H1 (cell line): ENCODE measurements at regions not wholly inside any gene's neighbourhood (a gene's known extent, or its start where the extent isn't known, plus 50 kb on each side); places are given as distances from the start of the nearest gene placed in this dataset.

Experiments
- CTCF ChIA-PET: fragments of 300-600 bp; sonication (Branson Sonifier 250); formaldehyde crosslinking; loops from one replicate; lab custom pipeline; 2021; ENCODE audit not compliant: partially characterized antibody; lab: Charles Lee
- POLR2A ChIA-PET: fragments of 300-600 bp; sonication (Branson Sonifier 250); formaldehyde crosslinking; loops from one replicate; lab custom pipeline; 2021; ENCODE audit warnings: inconsistent platforms; ENCODE audit not compliant: partially characterized antibody; lab: Charles Lee
- DNase-seq, 2 experiments: peaks; one replicate each; pipeline versions ENCODE4 v3.0.0 to v3.0.0-alpha.2; 2010 to 2022; ENCODE audit warnings: low spot score in 2 of 2, low read depth in 1 of 2, mixed read lengths in 1 of 2
- FAIRE-seq: peaks from 2 replicates; lab custom pipeline; 2011; peaks lifted over from hg19 to GRCh38; lab: Jason Lieb, UNC
- H2AFZ ChIP-seq: 2 replicates; pipeline ENCODE4 v1.8.1; 2012; ENCODE audit warnings: low read length, inconsistent platforms
- H2AK5ac ChIP-seq: 2 replicates; pipeline ENCODE4 v1.6.1; 2013; ENCODE audit warnings: low read depth, low read length
- H2BK120ac ChIP-seq: replicated peaks from 2 replicates; pipeline ENCODE3; 2013; ENCODE audit warnings: low read depth, low read length, inconsistent platforms
- H2BK12ac ChIP-seq: 2 replicates; pipeline ENCODE4 v1.6.1; 2013; ENCODE audit warnings: low read depth, low read length
- H2BK15ac ChIP-seq: 2 replicates; pipeline ENCODE4 v1.6.1; 2013; ENCODE audit warnings: low read length
- H2BK20ac ChIP-seq: 2 replicates; pipeline ENCODE4 v1.6.1; 2013; ENCODE audit warnings: low read length
- H2BK5ac ChIP-seq: 2 replicates; pipeline ENCODE4 v1.6.1; 2013; ENCODE audit warnings: low read depth, low read length
- H3K14ac ChIP-seq: 2 replicates; pipeline ENCODE4 v1.6.1; 2013; ENCODE audit warnings: inconsistent platforms; ENCODE audit not compliant: insufficient read length
- H3K18ac ChIP-seq: 2 replicates; pipeline ENCODE4 v1.6.1; 2013; ENCODE audit warnings: low read length; ENCODE audit errors: extremely low read depth
- H3K23ac ChIP-seq: 2 replicates; pipeline ENCODE4 v1.6.1; 2013; ENCODE audit warnings: inconsistent platforms; ENCODE audit not compliant: insufficient read length
- H3K23me2 ChIP-seq: 2 replicates; pipeline ENCODE4 v1.6.1; 2013; ENCODE audit warnings: low read depth, low read length
- H3K27ac ChIP-seq: 2 replicates; pipeline ENCODE4 v1.6.1; 2011; ENCODE audit warnings: low read depth, low read length, inconsistent platforms
- H3K27me3 ChIP-seq, 4 experiments: replicated peaks in 1 of 4; 1 replicate in 1 of 4; 2 replicates in 3 of 4; pipeline versions ENCODE4 v1.6.1 to v1.8.1; 2011 to 2013; ENCODE audit warnings: low read length in 3 of 4, mild to moderate bottlenecking in 3 of 4, inconsistent platforms in 2 of 4, mixed read lengths in 2 of 4, moderate library complexity in 1 of 4; ENCODE audit not compliant: control insufficient read depth in 3 of 4, insufficient read depth in 3 of 4; ENCODE audit errors: extremely low read depth in 1 of 4
- H3K36me3 ChIP-seq, 4 experiments: 2 replicates each; pipeline versions ENCODE4 v1.6.1 to v1.8.1; 2011 to 2013; ENCODE audit warnings: mild to moderate bottlenecking in 4 of 4, low read length in 3 of 4, moderate library complexity in 2 of 4, control low read depth in 1 of 4, inconsistent platforms in 1 of 4; ENCODE audit not compliant: insufficient read depth in 4 of 4, control insufficient read depth in 2 of 4
- H3K4ac ChIP-seq: replicated peaks from 2 replicates; pipeline ENCODE3; 2013; ENCODE audit warnings: low read length, low read depth, mixed read lengths, inconsistent platforms; ENCODE audit not compliant: insufficient read length
- H3K4me1 ChIP-seq, 4 experiments: replicated peaks in 1 of 4; 1 replicate in 1 of 4; 2 replicates in 3 of 4; pipeline versions ENCODE4 v1.6.1 to v1.8.1; 2011 to 2013; ENCODE audit warnings: low read length in 3 of 4, inconsistent platforms in 2 of 4, mixed read lengths in 1 of 4; ENCODE audit not compliant: insufficient read depth in 4 of 4, control insufficient read depth in 3 of 4
- H3K4me2 ChIP-seq, 2 experiments: 2 replicates each; pipeline versions ENCODE4 v1.6.1 to v1.8.1; 2011 to 2013; ENCODE audit warnings: low read depth in 2 of 2, low read length in 2 of 2, control low read depth in 1 of 2, inconsistent platforms in 1 of 2, mild to moderate bottlenecking in 1 of 2; ENCODE audit not compliant: insufficient read depth in 1 of 2
- H3K4me3 ChIP-seq, 4 experiments: fragments of 200-600, 300-600 bp in 1 of 4; sonication (generic), shearing (Covaris generic), sonication (Bioruptor Twin) in 1 of 4; 2 replicates each; pipeline versions ENCODE4 v1.5.1 to v1.8.1; 2011 to 2016; ENCODE audit warnings: low read length in 4 of 4, low read depth in 3 of 4, control low read depth in 2 of 4, inconsistent platforms in 2 of 4, mild to moderate bottlenecking in 2 of 4, mixed read lengths in 1 of 4, moderate library complexity in 1 of 4; ENCODE audit not compliant: insufficient read depth in 2 of 4; ENCODE audit errors: extremely low read depth in 1 of 4
- H3K56ac ChIP-seq: replicated peaks from 2 replicates; pipeline ENCODE3; 2013; ENCODE audit warnings: low read depth, mild to moderate bottlenecking, mixed read lengths, low read length, inconsistent platforms; ENCODE audit not compliant: insufficient read length
- H3K79me1 ChIP-seq: 2 replicates; pipeline ENCODE4 v1.6.1; 2013; ENCODE audit warnings: low read depth, low read length, control low read depth
- H3K79me2 ChIP-seq, 2 experiments: 2 replicates each; pipeline versions ENCODE4 v1.6.1 to v1.8.1; 2012 to 2013; ENCODE audit warnings: low read length in 2 of 2, mild to moderate bottlenecking in 2 of 2, inconsistent platforms in 1 of 2; ENCODE audit not compliant: insufficient read depth in 2 of 2, control insufficient read depth in 1 of 2
- H3K9ac ChIP-seq, 4 experiments: replicated peaks in 1 of 4; 1 replicate in 1 of 4; 2 replicates in 3 of 4; pipeline versions ENCODE4 v1.6.1 to v1.8.1; 2011 to 2013; ENCODE audit warnings: low read depth in 3 of 4, low read length in 3 of 4, control low read depth in 2 of 4, mild to moderate bottlenecking in 2 of 4, moderate library complexity in 2 of 4, inconsistent platforms in 1 of 4; ENCODE audit errors: extremely low read depth in 1 of 4
- H3K9me3 ChIP-seq, 2 experiments: 2 replicates each; pipeline versions ENCODE4 v1.6.1 to v1.8.1; 2012 to 2013; ENCODE audit warnings: mild to moderate bottlenecking in 2 of 2, moderate library complexity in 2 of 2, control low read depth in 1 of 2, inconsistent platforms in 1 of 2, low read depth in 1 of 2, low read length in 1 of 2, mixed read lengths in 1 of 2; ENCODE audit not compliant: insufficient read depth in 2 of 2
- H4K20me1 ChIP-seq, 2 experiments: replicated peaks in 1 of 2; 2 replicates each; pipeline versions ENCODE3 to v1.8.1; 2011 to 2013; ENCODE audit warnings: inconsistent platforms in 2 of 2, low read length in 2 of 2, mild to moderate bottlenecking in 1 of 2; ENCODE audit not compliant: insufficient read depth in 2 of 2, control insufficient read depth in 1 of 2
- H4K5ac ChIP-seq: 2 replicates; pipeline ENCODE4 v1.6.1; 2013; ENCODE audit warnings: low read length, low read depth, mixed read lengths, inconsistent platforms; ENCODE audit not compliant: insufficient read length
- H4K8ac ChIP-seq: 2 replicates; pipeline ENCODE4 v1.8.0; 2013; ENCODE audit warnings: mild to moderate bottlenecking, moderate library complexity, low read length, inconsistent platforms; ENCODE audit not compliant: insufficient read depth; ENCODE audit errors: extremely low read depth
- H4K91ac ChIP-seq: replicated peaks from 2 replicates; pipeline ENCODE3; 2013; ENCODE audit warnings: low read length, mixed read lengths, inconsistent platforms; ENCODE audit not compliant: insufficient read length
- ATF3 ChIP-seq: IDR thresholded peaks from 2 replicates; pipeline ENCODE4 v1.6.1; 2011; ENCODE audit warnings: low read depth, mild to moderate bottlenecking, low read length; ENCODE audit not compliant: insufficient read depth
- BCL11A ChIP-seq, 2 experiments: IDR thresholded peaks; one replicate each; pipeline ENCODE4 v1.6.1; 2011; ENCODE audit warnings: low read depth in 2 of 2, low read length in 2 of 2, mild to moderate bottlenecking in 2 of 2
- BRCA1 ChIP-seq: IDR thresholded peaks from 2 replicates; pipeline ENCODE4 v1.6.1; 2012; ENCODE audit warnings: low read depth, low read length, improper control_type of control experiment
- EZH2 ChIP-seq: fragments of 200-600 bp; sonication (generic); IDR thresholded peaks from 2 replicates; pipeline ENCODE4 v1.7.1; 2012; ENCODE audit warnings: low read depth, mild to moderate bottlenecking, moderate library complexity, low read length, inconsistent platforms; ENCODE audit not compliant: severe bottlenecking
- GTF2F1 ChIP-seq: IDR thresholded peaks from 2 replicates; pipeline ENCODE4 v1.6.1; 2012; ENCODE audit warnings: low read depth, low read length, improper control_type of control experiment, borderline replicate concordance
- JUND ChIP-seq: IDR thresholded peaks from 2 replicates; pipeline ENCODE4 v1.6.1; 2011; ENCODE audit warnings: mild to moderate bottlenecking, improper control_type of control experiment, low read length
- KDM5A ChIP-seq: fragments of 200-600 bp; IDR thresholded peaks from 2 replicates; pipeline ENCODE4 v1.7.1; 2012; ENCODE audit warnings: mild to moderate bottlenecking, low read length, inconsistent platforms, mixed read lengths
- RAD21 ChIP-seq, 2 experiments: IDR thresholded peaks in 1 of 2; conservative IDR thresholded peaks in 1 of 2; 2 replicates each; pipeline ENCODE4 v1.6.1; 2011; ENCODE audit warnings: low read depth in 2 of 2, low read length in 2 of 2, improper control_type of control experiment in 1 of 2, inconsistent platforms in 1 of 2, mild to moderate bottlenecking in 1 of 2, moderate library complexity in 1 of 2
- RXRA ChIP-seq: IDR thresholded peaks from 2 replicates; pipeline ENCODE4 v1.6.1; 2011; ENCODE audit warnings: low read depth, mild to moderate bottlenecking, low read length, moderate library complexity; ENCODE audit not compliant: insufficient read depth
- TAF1 ChIP-seq: IDR thresholded peaks from 2 replicates; pipeline ENCODE4 v1.6.1; 2011; ENCODE audit warnings: mild to moderate bottlenecking, low read depth, low read length
- TEAD4 ChIP-seq: IDR thresholded peaks from 2 replicates; pipeline ENCODE4 v1.6.1; 2012; ENCODE audit warnings: low read depth, low read length, inconsistent platforms, mixed read lengths
- WGBS, 2 experiments: shearing (Covaris generic) in 1 of 2; methylation state at CpG; one replicate each; pipeline versions ENCODE4 v1.1.6 to v1.1.7; 2013 to 2015; ENCODE audit warnings: low lambda C conversion rate in 2 of 2, mixed read lengths in 2 of 2, inconsistent platforms in 1 of 2, low coverage in 1 of 2, missing lambda C conversion rate in 1 of 2; ENCODE audit not compliant: insufficient replicate concordance in 2 of 2, insufficient coverage in 1 of 2, insufficient read length in 1 of 2; ENCODE audit errors: extremely low coverage in 1 of 2, missing lambda C conversion rate in 1 of 2; 5-methylcytosine and 5-hydroxymethylcytosine counted together
- TF ChIP-seq, protein P1 (sequence below): IDR thresholded peaks from 2 replicates; pipeline ENCODE4 v1.6.1; 2012; ENCODE audit warnings: inconsistent platforms

- H3K4me3 ChIP-seq, result no peak overlapping the region
- no peaks in the 10 kb centered on the region for H3K79me2 ChIP-seq
- H4K8ac ChIP-seq, result no peak overlapping the region
- H3K23me2 ChIP-seq, result no peaks in the 10 kb centered on the region
- WGBS, 2 experiments, result 89% methylated on average over 1 of the region's 1 CpG; no CpG with 5 or more reads in 1 of the 2 experiments
- H3K4me2 ChIP-seq, result no peak overlapping the region
- no peak overlapping the region for H3K27ac ChIP-seq
- H3K18ac ChIP-seq, result no peak overlapping the region
- no peak overlapping the region for H3K9ac ChIP-seq
- H2BK20ac ChIP-seq, result no peak overlapping the region
- H4K20me1 ChIP-seq, result no peaks in the 10 kb centered on the region
- ChIA-PET POLR2A (no interaction called here), CTCF (interaction anchor here (0.6 kb wide), 1 partner anchor 212 kb away, joined by 4 read pairs; no protein-coding TSS in a partner anchor)
- H2AK5ac ChIP-seq, result no peak overlapping the region
- H2BK15ac ChIP-seq, result no peak overlapping the region
- no peak overlapping the region for H3K4ac ChIP-seq
- H3K4me1 ChIP-seq, result no peaks in the 10 kb centered on the region; a peak in 2 of 7 replicates
- no peak overlapping the region for H2BK120ac ChIP-seq
- FAIRE-seq (no peak), DNase-seq (no peak)
- no peaks in the 10 kb centered on the region for H3K27me3 ChIP-seq
- H2AFZ ChIP-seq, result no peak overlapping the region
- no peak overlapping the region for H2BK12ac ChIP-seq
- peaks cover 7 to 9% of the 10 kb centered on the region in 2 experiments; a peak in 2 of 4 replicates for H3K9me3 ChIP-seq
- no peak overlapping the region for H3K23ac ChIP-seq
- no peak overlapping the region for H4K91ac ChIP-seq
- H4K5ac ChIP-seq, result no peak overlapping the region
- no peaks in the 10 kb centered on the region; a peak in 1 of 8 replicates for H3K36me3 ChIP-seq
- H2BK5ac ChIP-seq, result no peak overlapping the region
- H3K56ac ChIP-seq, result no peak overlapping the region
- no peaks in the 10 kb centered on the region for H3K79me1 ChIP-seq
- no peak overlapping the region for H3K14ac ChIP-seq
- TF ChIP-seq ATF3, result no peak
- TF ChIP-seq RXRA, result no peak
- no peak for TF ChIP-seq RAD21 (IDR thresholded peaks at IDR 0.05 in 1 of 2, conservative IDR thresholded peaks at IDR 0.05 in 1 of 2; ENCODE audit: low read depth in 2 of 2, low read length in 2 of 2)
- TF ChIP-seq JUND, result no peak
- TF ChIP-seq KDM5A, result no peak
- TF ChIP-seq GTF2F1, result no peak
- TF ChIP-seq, protein P1, sequence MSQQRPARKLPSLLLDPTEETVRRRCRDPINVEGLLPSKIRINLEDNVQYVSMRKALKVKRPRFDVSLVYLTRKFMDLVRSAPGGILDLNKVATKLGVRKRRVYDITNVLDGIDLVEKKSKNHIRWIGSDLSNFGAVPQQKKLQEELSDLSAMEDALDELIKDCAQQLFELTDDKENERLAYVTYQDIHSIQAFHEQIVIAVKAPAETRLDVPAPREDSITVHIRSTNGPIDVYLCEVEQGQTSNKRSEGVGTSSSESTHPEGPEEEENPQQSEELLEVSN, result no peak
- TF ChIP-seq EZH2, result no peak
- no peak for TF ChIP-seq BRCA1
- no peak for TF ChIP-seq TAF1
- TF ChIP-seq BCL11A (IDR thresholded peaks at IDR 0.05; ENCODE audit: low read depth in 2 of 2, low read length in 2 of 2), result no peak
- TF ChIP-seq TEAD4, result no peak
Observed at GRCh38 chr2:220270481-220271070, 643.1 kb downstream of the SLC4A3 start.
